CMK (cell line): ENCODE measurements at regions not wholly inside any gene's neighbourhood (a gene's known extent, or its start where the extent isn't known, plus 50 kb on each side); places are given as distances from the start of the nearest gene placed in this dataset.

Experiments
- DNase-seq: peaks from one replicate; pipeline ENCODE4 v3.0.0-alpha.2; 2010; ENCODE audit warnings: low read depth

DNA sequence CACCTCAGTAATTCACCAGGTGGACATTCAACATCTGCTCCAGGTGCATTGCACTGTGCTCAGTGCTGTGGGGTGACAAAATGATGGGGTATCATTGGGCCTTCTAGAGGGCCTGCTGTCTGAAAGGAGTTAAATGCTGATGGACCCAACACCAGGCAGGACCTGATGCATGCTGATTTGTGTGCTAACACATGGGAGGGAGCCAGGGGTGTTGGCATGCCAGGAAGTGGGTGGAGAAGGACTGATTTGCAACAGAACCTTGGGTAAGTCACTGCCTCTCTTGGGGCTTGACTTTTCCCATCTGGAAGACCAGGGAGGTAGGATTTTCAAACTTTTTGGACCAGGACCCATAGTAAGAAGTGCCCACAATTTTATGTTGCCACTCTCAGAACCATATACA, 57.9 kb upstream of the CXCR4 start:
- no peak for DNase-seq

- no peak for DNase-seq
Observed at GRCh38 chr2:136175466-136175865, 57.5 kb upstream of the CXCR4 start.

DNA sequence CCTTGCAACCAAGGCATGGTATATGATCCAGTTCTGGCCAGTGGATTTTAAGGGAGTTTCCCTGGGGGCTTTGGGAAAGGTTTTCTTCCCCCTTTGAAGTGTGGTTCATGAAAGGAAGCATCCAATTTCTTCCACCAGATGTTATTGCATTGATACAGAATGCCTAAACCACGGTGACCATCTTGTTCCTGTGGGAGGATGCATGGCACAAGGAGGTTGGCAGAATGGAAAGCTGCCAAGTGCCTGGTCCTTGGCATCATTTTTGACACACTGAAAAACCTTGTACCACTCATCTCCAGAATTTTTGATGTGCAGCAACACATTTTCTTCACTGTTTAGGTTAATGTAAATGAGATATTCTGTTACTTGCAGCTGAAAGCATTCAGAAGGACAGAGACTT, 55.2 kb upstream of the CXCR4 start:
- DNase-seq: no peak

DNA sequence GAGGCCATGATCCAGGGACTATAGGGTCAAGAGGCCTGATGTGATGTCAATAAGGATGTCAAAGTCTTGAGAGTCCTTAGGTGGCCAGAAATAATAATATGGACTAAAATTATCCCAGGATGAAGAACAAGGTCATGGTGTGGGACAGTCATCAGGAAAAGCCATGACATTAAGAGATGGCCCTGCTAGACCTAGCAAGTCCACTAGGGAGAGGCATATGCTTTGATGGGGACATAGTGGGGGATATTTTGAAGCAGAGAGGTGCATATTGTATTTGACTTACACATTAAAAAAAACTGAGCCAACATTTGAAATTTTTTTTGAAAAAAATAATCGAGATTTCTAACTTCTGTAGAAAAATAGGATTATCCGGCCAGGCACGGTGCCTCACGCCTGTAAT, 53.3 kb upstream of the CXCR4 start:
- DNase-seq: no peak

DNA sequence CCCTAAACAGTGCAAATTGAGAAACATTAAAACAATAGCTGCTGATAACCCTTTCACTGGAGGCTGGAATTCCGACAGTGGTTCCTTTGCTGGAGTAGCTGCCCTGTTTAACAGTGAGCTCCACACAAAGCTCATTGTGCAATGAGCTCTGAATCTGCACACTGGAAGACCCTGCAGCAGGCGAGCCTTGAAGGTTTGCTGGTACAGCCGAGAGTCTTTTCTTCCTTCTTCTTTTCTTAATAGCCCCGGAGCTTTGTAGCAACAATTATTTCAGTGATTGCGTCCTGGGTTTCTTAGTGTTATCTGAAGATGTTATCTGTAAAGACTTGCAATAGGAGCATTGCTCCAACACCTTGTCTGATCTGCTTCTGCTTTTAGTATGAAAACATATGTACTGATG, 50.8 kb upstream of the CXCR4 start:
- DNase-seq: no peak

DNA sequence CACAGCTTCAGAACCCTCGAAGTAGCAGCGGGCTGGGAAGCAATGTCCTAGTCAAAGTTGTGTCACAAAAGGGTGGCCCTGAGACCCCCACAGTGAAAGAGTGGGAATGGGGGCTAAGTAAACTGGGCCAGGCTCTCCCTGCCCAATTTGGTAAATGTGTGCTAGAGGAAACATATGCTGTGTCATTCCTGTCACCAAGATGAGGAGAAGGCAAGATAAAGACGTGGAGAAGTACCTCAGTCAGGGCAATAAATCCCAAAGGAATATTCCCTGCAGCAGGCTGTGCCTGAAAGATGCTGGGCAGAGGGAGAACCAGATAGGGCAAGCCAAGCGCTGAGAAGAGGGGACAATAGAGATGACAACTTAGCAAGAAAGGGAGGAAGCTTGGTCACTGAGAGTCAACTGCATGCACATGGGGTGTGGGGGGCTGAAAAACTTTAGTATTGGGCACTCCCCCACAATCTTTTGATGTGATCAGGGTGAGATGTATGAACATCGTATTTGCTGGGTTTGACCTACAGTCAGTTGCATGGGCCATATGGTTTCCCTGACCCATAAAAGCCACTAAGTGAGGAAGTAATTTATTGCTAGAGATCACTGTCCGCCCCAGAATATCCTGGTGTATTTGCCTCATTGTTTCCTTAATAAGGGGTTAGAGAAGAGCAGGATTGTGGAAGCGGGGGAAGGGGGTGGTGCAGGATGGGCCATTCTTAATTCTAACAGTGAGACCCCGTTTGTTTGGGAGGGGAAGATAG, 49.9 kb upstream of the CXCR4 start:
- DNase-seq: no peak
